GM04503 (cell line): ENCODE measurements at regions not wholly inside any gene's neighbourhood (a gene's known extent, or its start where the extent isn't known, plus 50 kb on each side); places are given as distances from the start of the nearest gene placed in this dataset.

ENCODE experiments used
- DNase-seq: peaks from one replicate; pipeline ENCODE4 v3.0.0-alpha.2; 2012; ENCODE audit warnings: low read depth

- DNase-seq, result no peak
These were observed 62.2 kb upstream of the GIMD1 start for GRCh38 chr4:106430797-106431196.

DNA sequence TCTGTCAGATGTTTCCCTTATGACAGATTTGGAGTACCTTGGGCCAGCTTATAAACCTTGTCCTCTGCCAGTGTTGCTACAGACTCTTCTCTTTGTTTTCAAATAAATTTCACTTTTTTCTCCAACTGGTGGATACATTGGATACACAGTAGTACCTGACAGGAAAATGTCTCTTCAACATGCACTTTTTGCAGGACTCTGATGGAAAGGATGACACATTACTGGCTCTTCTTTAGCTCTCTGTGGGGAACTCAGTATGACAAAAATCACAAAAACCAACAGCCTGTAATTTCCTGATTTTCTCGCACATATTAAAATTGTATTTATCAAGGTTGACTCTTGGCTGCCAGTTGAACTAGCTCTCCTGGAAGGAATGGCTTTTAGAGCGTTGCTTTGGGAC lies 61.3 kb upstream of the GIMD1 start:
- no peak for DNase-seq

- no peak for DNase-seq
These were observed 57.5 kb upstream of the GIMD1 start for GRCh38 chr4:106426069-106426468.

DNA sequence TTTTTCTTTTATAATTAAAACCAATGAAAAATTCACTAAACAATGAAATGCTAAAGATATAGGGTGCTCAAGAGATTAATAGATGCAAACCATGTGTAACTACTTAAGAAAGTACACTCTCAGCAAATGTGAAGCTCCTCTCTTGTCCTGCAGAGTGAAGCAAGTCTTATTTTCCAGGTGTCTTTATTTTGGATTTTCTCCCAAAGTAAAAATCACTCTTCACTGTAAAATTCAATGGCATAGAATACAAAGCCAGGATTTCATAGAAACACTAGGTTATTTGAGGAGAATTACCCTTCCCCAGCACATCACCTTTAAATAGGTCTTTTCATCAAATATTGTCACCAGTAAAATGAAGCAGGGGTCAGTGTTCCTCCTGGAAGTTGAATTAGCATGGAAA lies 57.0 kb upstream of the GIMD1 start:
- no peak for DNase-seq

DNA sequence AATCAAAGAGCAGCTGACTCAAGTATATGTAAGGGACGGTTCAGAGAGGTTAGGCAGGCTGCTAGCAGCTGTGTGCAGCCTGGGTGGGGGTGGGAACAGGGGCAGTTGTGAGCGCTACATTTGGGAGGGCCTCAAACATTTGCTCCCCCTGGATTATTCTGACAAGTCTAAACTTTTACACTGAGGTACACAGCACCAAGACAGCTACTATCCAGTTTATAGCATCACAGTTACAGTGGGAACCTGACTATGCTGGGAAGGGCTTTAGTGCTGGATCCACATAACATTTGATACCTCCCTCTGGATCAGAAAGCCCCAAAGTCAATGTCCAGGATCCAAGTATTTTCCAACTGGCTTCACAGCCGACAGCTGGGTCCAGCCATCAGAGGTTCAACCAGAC lies 55.8 kb upstream of the GIMD1 start:
- DNase-seq, result no peak

GRCh38 chr4:106423791-106424190 lies 55.2 kb upstream of the GIMD1 start:
- no peak for DNase-seq

DNA sequence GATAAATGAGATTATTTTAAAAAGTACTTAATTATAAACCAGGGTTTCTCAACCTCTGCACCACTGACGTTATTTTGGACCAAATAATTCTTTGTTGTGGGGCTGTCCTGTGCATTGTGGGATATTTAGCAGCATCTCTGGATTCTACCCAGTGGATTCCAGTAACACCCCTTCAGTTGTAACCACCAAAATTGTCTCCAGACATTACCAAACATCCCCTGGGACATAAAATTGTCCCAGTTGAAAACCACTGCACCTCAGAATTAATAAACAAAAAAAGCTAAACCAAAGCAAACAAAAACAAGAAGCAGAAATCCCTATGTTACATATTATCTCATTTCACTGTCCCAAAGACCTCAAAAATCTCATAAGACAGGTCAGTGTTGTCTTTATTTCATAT lies 54.2 kb upstream of the GIMD1 start:
- peak; percentile 76 for DNase-seq

DNA sequence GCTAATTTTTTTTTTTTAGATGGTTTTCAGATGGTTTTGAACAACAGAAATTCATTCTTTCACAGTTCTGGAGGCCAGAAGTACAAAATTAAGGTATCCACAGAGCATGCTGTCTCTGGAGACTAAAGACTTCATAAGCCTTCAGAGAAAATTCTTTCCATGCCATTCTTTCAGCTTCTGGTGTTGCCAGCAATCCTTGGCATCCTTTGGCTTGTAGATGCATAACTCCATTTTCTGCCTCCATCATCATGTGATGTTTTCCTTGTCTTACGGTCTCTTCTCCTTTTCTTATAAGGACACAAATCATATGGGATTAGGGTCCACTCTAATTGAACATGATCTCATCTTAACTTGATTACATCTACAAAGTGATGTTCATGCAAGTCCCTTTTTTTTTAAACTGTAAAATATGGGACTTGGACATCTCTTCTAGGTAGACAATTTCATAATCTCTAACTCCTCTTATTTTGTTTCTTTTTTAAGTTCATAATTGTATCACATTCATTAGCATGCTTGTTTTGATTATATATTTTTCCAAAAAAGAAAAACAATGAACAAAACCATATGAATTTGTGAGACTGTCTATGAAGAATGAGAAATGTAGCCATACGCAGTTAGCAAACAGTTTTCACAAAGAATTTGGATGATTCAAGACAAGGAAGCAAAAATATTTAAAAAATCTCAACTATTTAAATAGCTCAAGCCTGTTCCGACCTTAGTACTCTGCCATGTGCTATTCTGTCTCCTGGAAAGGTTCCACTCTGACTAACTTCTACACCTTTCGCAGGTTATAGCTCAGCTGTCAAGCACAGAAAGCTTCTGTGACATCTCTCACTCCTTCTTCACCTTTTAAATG lies 53.1 kb upstream of the GIMD1 start:
- peak; percentile 88 for DNase-seq

GRCh38 chr4:106418444-106418843 lies 49.9 kb upstream of the GIMD1 start:
- DNase-seq, result no peak
